H9 (cell line): ENCODE measurements at regions not wholly inside any gene's neighbourhood (a gene's known extent, or its start where the extent isn't known, plus 50 kb on each side); places are given as distances from the start of the nearest gene placed in this dataset.

ENCODE experiments used
- DNase-seq: peaks from one replicate; pipeline ENCODE4 v3.0.0-alpha.2; 2017
- H2AFZ ChIP-seq: one replicate; pipeline ENCODE4 v1.6.1; 2013; ENCODE audit warnings: mild to moderate bottlenecking, low read length, control low read depth, moderate library complexity
- H2AK5ac ChIP-seq: 2 replicates; pipeline ENCODE4 v1.6.1; 2013; ENCODE audit warnings: low read length, control low read depth, mixed read lengths; ENCODE audit not compliant: insufficient read length
- H2BK120ac ChIP-seq: one replicate; pipeline ENCODE4 v1.6.1; 2013; ENCODE audit warnings: low read depth, mild to moderate bottlenecking, low read length, control low read depth, inconsistent platforms; ENCODE audit not compliant: poor library complexity, severe bottlenecking
- H2BK12ac ChIP-seq: 2 replicates; pipeline ENCODE4 v1.6.1; 2013; ENCODE audit warnings: low read length, control low read depth, mixed read lengths, low read depth; ENCODE audit not compliant: insufficient read length
- H2BK15ac ChIP-seq: 2 replicates; pipeline ENCODE4 v1.6.1; 2013; ENCODE audit warnings: low read depth, low read length, control low read depth
- H2BK20ac ChIP-seq: one replicate; pipeline ENCODE4 v1.6.1; 2013; ENCODE audit warnings: low read depth, mild to moderate bottlenecking, low read length, control low read depth, inconsistent platforms; ENCODE audit not compliant: poor library complexity, severe bottlenecking
- H2BK5ac ChIP-seq: 2 replicates; pipeline ENCODE4 v1.6.1; 2013; ENCODE audit warnings: low read length, control low read depth, mixed read lengths; ENCODE audit not compliant: insufficient read length
- H3K14ac ChIP-seq: 2 replicates; pipeline ENCODE4 v1.6.1; 2013; ENCODE audit warnings: low read length, control low read depth; ENCODE audit not compliant: insufficient read depth
- H3K18ac ChIP-seq: 2 replicates; pipeline ENCODE4 v1.6.1; 2013; ENCODE audit warnings: low read depth, mild to moderate bottlenecking, mixed read lengths, low read length, control low read depth; ENCODE audit not compliant: insufficient read length
- H3K23ac ChIP-seq: 2 replicates; pipeline ENCODE4 v1.6.1; 2013; ENCODE audit warnings: low read length, control low read depth, mixed read lengths, low read depth; ENCODE audit not compliant: insufficient read length
- H3K23me2 ChIP-seq: 2 replicates; pipeline ENCODE4 v1.6.1; 2013; ENCODE audit warnings: low read depth, mild to moderate bottlenecking, mixed read lengths, low read length, control low read depth; ENCODE audit not compliant: insufficient read length, poor library complexity, severe bottlenecking
- H3K27ac ChIP-seq: 2 replicates; pipeline ENCODE4 v1.5.1; 2013; ENCODE audit warnings: low read length, control low read depth, mixed read lengths, low read depth; ENCODE audit not compliant: insufficient read length
- H3K27me3 ChIP-seq: 2 replicates; pipeline ENCODE4 v1.6.1; 2013; ENCODE audit warnings: low read length, control low read depth, inconsistent platforms; ENCODE audit not compliant: insufficient read depth
- H3K4ac ChIP-seq: 2 replicates; pipeline ENCODE4 v1.6.1; 2013; ENCODE audit warnings: low read depth, mild to moderate bottlenecking, control low read depth, inconsistent platforms, low read length, moderate library complexity
- H3K4me1 ChIP-seq: 2 replicates; pipeline ENCODE4 v1.6.1; 2013; ENCODE audit warnings: low read length, control low read depth, inconsistent platforms; ENCODE audit not compliant: insufficient read depth
- H3K4me2 ChIP-seq: 2 replicates; pipeline ENCODE4 v1.6.1; 2013; ENCODE audit warnings: low read length, control low read depth, mixed read lengths; ENCODE audit not compliant: insufficient read length, insufficient read depth
- H3K56ac ChIP-seq: 2 replicates; pipeline ENCODE4 v1.6.1; 2013; ENCODE audit warnings: low read depth, mild to moderate bottlenecking, mixed read lengths, low read length, control low read depth; ENCODE audit not compliant: insufficient read length
- H3K79me1 ChIP-seq: 2 replicates; pipeline ENCODE4 v1.6.1; 2013; ENCODE audit warnings: low read depth, mild to moderate bottlenecking, moderate library complexity, low read length, control low read depth, inconsistent platforms; ENCODE audit not compliant: insufficient read depth, poor library complexity, severe bottlenecking
- H3K79me2 ChIP-seq: 2 replicates; pipeline ENCODE4 v1.6.1; 2013; ENCODE audit warnings: low read length, control low read depth, inconsistent platforms; ENCODE audit not compliant: insufficient read depth
- H3K9ac ChIP-seq: 2 replicates; pipeline ENCODE4 v1.6.1; 2013; ENCODE audit warnings: low read length, control low read depth, mixed read lengths; ENCODE audit not compliant: insufficient read length; ENCODE audit errors: extremely low read depth
- H3K9me3 ChIP-seq: one replicate; pipeline ENCODE4 v1.6.1; 2013; ENCODE audit warnings: low read depth, low read length, inconsistent platforms; ENCODE audit not compliant: control insufficient read depth
- H3T11ph ChIP-seq: one replicate; pipeline ENCODE4 v1.6.1; 2013; ENCODE audit warnings: mild to moderate bottlenecking, low read length, control low read depth, inconsistent platforms
- H4K20me1 ChIP-seq: one replicate; pipeline ENCODE4 v1.6.1; 2013; ENCODE audit not compliant: control insufficient read depth, insufficient read length, insufficient read depth
- H4K5ac ChIP-seq: 2 replicates; pipeline ENCODE4 v1.6.1; 2013; ENCODE audit warnings: low read depth, mild to moderate bottlenecking, mixed read lengths, low read length, control low read depth; ENCODE audit not compliant: insufficient read length
- H4K8ac ChIP-seq: replicated peaks from 2 replicates; pipeline ENCODE4 v1.6.1; 2013; ENCODE audit warnings: low read length, control low read depth, mixed read lengths, low read depth; ENCODE audit not compliant: insufficient read length
- H4K91ac ChIP-seq: 2 replicates; pipeline ENCODE4 v1.6.1; 2013; ENCODE audit warnings: low read depth, mild to moderate bottlenecking, moderate library complexity, mixed read lengths, low read length, control low read depth; ENCODE audit not compliant: insufficient read length
- H3K27ac Mint-ChIP-seq, 3 experiments: 2 replicates in 2 of 3; 3 replicates in 1 of 3; pipeline ENCODE4 v1.8.0; 2020 to 2021; ENCODE audit warnings: mixed read lengths in 3 of 3, mild to moderate bottlenecking in 1 of 3, moderate library complexity in 1 of 3
- H3K27me3 Mint-ChIP-seq: 2 replicates; pipeline ENCODE4 v1.8.0; 2021; ENCODE audit warnings: low read depth, mild to moderate bottlenecking, moderate library complexity, mixed read lengths
- H3K36me3 Mint-ChIP-seq, 3 experiments: 2 replicates in 2 of 3; 3 replicates in 1 of 3; pipeline ENCODE4 v1.8.0; 2020 to 2021; ENCODE audit warnings: low read depth in 3 of 3, mixed read lengths in 3 of 3; ENCODE audit not compliant: insufficient read depth in 1 of 3
- H3K4me1 Mint-ChIP-seq, 2 experiments: 2 replicates each; pipeline ENCODE4 v1.8.0; 2020; ENCODE audit warnings: mixed read lengths in 2 of 2
- H3K4me3 Mint-ChIP-seq, 2 experiments: 2 replicates in 1 of 2; 3 replicates in 1 of 2; pipeline ENCODE4 v1.8.0; 2020 to 2021; ENCODE audit warnings: mild to moderate bottlenecking in 2 of 2, mixed read lengths in 2 of 2, moderate library complexity in 1 of 2
- H3K9me3 Mint-ChIP-seq, 2 experiments: 2 replicates in 1 of 2; 3 replicates in 1 of 2; pipeline ENCODE4 v1.8.0; 2020; ENCODE audit warnings: mild to moderate bottlenecking in 2 of 2, mixed read lengths in 2 of 2, moderate library complexity in 1 of 2
- CTCF ChIP-seq: fragments of 200-600 bp; sonication (generic); conservative IDR thresholded peaks from 3 replicates; pipeline ENCODE4 v1.8.0; 2021; ENCODE audit warnings: antibody characterized with exemption, mild to moderate bottlenecking
- WGBS: extraction: QIAGEN DNeasy Blood & Tissue Kit; methylation state at CpG from one replicate; pipeline ENCODE4 v1.1.7; 2013; ENCODE audit warnings: missing lambda C conversion rate, low lambda C conversion rate, mixed read lengths; ENCODE audit not compliant: insufficient read length; ENCODE audit errors: extremely low coverage; 5-methylcytosine and 5-hydroxymethylcytosine counted together

DNA sequence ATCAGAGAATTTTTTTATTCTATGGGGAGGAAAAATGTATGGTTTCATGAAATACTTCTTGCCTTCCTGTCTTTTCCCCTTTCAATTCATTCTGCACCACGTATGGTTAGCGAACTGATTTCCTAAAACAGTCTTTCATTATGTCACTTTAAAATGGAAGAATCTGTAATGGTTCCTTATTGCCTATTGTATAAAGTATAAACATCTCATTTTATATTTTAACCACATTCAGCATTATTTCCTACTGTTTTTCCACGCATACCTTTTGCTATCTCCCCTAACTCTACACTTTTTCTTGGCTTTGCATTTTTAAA, 232.3 kb upstream of the B3GALT2 start:
- H3K56ac ChIP-seq: no peak overlapping the region
- H3K27ac Mint-ChIP-seq: no peak overlapping the region
- H2BK12ac ChIP-seq: no peak overlapping the region
- H2BK5ac ChIP-seq: no peak overlapping the region
- H3K4me1 Mint-ChIP-seq: peaks cover 8 to 13% of the 10 kb centered on the region in 2 experiments
- no peak overlapping the region for H4K91ac ChIP-seq
- H3K79me1 ChIP-seq: no peaks in the 10 kb centered on the region
- no peaks in the 10 kb centered on the region for H4K20me1 ChIP-seq
- no peak for DNase-seq
- H2AFZ ChIP-seq: no peak overlapping the region
- H3K18ac ChIP-seq: no peak overlapping the region
- H2BK15ac ChIP-seq: no peak overlapping the region
- no peak overlapping the region for H2BK20ac ChIP-seq
- no peak overlapping the region for H3K27ac ChIP-seq
- H2AK5ac ChIP-seq: no peak overlapping the region
- no peaks in the 10 kb centered on the region for H3K79me2 ChIP-seq
- no peak overlapping the region for H3K14ac ChIP-seq
- H3T11ph ChIP-seq: no peak overlapping the region
- no peaks in the 10 kb centered on the region for H3K23me2 ChIP-seq
- H2BK120ac ChIP-seq: no peak overlapping the region
- H3K9me3 Mint-ChIP-seq: no peaks in the 10 kb centered on the region
- no peak overlapping the region for H4K8ac ChIP-seq
- no peaks in the 10 kb centered on the region for H3K27me3 Mint-ChIP-seq
- no peaks in the 10 kb centered on the region for H3K27me3 ChIP-seq
- H3K9ac ChIP-seq: no peak overlapping the region
- no peak overlapping the region for H3K23ac ChIP-seq
- no peaks in the 10 kb centered on the region for H3K9me3 ChIP-seq
- H4K5ac ChIP-seq: no peak overlapping the region
- H3K4me1 ChIP-seq: no peaks in the 10 kb centered on the region
- TF ChIP-seq CTCF: no peak
- no peak overlapping the region for H3K4me3 Mint-ChIP-seq
- WGBS: no CpG with 5 or more reads among the region's 3 CpGs
- no peak overlapping the region for H3K4ac ChIP-seq
- no peaks in the 10 kb centered on the region for H3K36me3 Mint-ChIP-seq
- no peak overlapping the region for H3K4me2 ChIP-seq
